Heart left ventricle (tissue), 16 donors: ENCODE measurements at regions not wholly inside any gene's neighbourhood (a gene's known extent, or its start where the extent isn't known, plus 50 kb on each side); places are given as distances from the start of the nearest gene placed in this dataset.

Experiments used
- ATAC-seq, 4 donors: fragments of 200-7000 bp; cut with Tn5 transposase; one replicate each; pipeline ENCODE4 v1.9.1; 2020 to 2022; ENCODE audit warnings: moderate library complexity in 4 of 4, mild to moderate bottlenecking in 3 of 4, moderate number of reproducible peaks in 1 of 4
- DNase-seq, 5 donors: peaks; one replicate each; pipeline ENCODE4 v3.0.0-alpha.2; 2020
- H3K27ac ChIP-seq, 12 donors: fragments of 200-600 bp; sonication (generic) in 4 of 12; one replicate each; pipeline versions ENCODE4 v1.5.0 to v1.8.0; 2016 to 2022; ENCODE audit warnings: mild to moderate bottlenecking in 2 of 12
- H3K27me3 ChIP-seq, 9 donors: fragments of 200-600 bp; sonication (generic) in 2 of 9; one replicate each; pipeline versions ENCODE4 v1.5.1 to v1.8.0; 2016 to 2022; ENCODE audit warnings: mild to moderate bottlenecking in 3 of 9
- H3K36me3 ChIP-seq, 9 donors: fragments of 200-600 bp; sonication (generic) in 2 of 9; one replicate each; pipeline versions ENCODE4 v1.5.0 to v1.8.0; 2018 to 2022; ENCODE audit warnings: mild to moderate bottlenecking in 2 of 9
- H3K4me1 ChIP-seq, 12 donors: fragments of 200-600 bp; sonication (generic) in 4 of 12; one replicate each; pipeline versions ENCODE4 v1.5.0 to v1.8.0; 2016 to 2022; ENCODE audit warnings: mild to moderate bottlenecking in 3 of 12
- H3K4me3 ChIP-seq, 12 donors: fragments of 200-600 bp; sonication (generic) in 4 of 12; one replicate each; pipeline versions ENCODE4 v1.5.0 to v1.8.0; 2017 to 2022; ENCODE audit warnings: mild to moderate bottlenecking in 9 of 12, moderate library complexity in 4 of 12
- H3K9me3 ChIP-seq, 12 donors: fragments of 200-600 bp; sonication (generic) in 4 of 12; one replicate each; pipeline versions ENCODE4 v1.5.0 to v1.8.0; 2016 to 2022; ENCODE audit warnings: mild to moderate bottlenecking in 1 of 12
- POLR2A ChIP-seq, 2 donors: fragments of 450-650 bp; IDR thresholded peaks; one replicate each; pipeline ENCODE4 v1.6.1; 2017; ENCODE audit warnings: antibody characterized with exemption in 2 of 2, mild to moderate bottlenecking in 2 of 2, moderate library complexity in 2 of 2
- WGBS, 4 donors: extraction: QIAGEN DNeasy Blood & Tissue Kit in 2 of 4; methylation state at CpG; one replicate each; pipeline versions ENCODE4 v1.1.5 to v1.1.7; 2013 to 2018; 5-methylcytosine and 5-hydroxymethylcytosine counted together
- intact Hi-C, 10 donors: fragments of 100-400 bp; cut with DNase I; formaldehyde crosslinking; loops; one replicate each; pipeline versions ENCODE4 v1.11.1 to v1.14.2; 2022
- TF ChIP-seq, protein P1 (sequence below), 12 donors: fragments of 200-600 bp; sonication (generic) in 4 of 12; IDR thresholded peaks; one replicate each; pipeline versions ENCODE4 v1.5.0 to v1.8.0; 2018 to 2022; ENCODE audit warnings: antibody characterized with exemption in 12 of 12, mild to moderate bottlenecking in 5 of 12
- donor health status: ischemic (EF 13 %, LVEDD 7.1; RV severe dilation, severe dysfunction).
- donor health status: healthy with polysubstance abuse.
- donor health status: DM: no; HTN: yes; CAD: no.
- donor health status: DM: no; HTN: no; CAD: no.
- donor health status: ischemic (EF 25% LVEDD 6.9; RV normal size, moderate dysfunction).
- donor health status: ischemic (EF 25% LVEDD 5.7; RV mildly dilated, moderate dysfunction).
- donor health status: healthy.
- donor health status: DM: yes; HTN: yes; CAD: no.
- donor health status: ischemic (EF 35%, LVEDD 5.7; RV mildly dilated, moderate dysfunction).
- donor health status: nonischemic (EF 11% LVEDD 7.7; RV severe dilation, severe dysfunction).
- donor health status: DM: yes; HTN: yes; CAD: no.
- donor health status: PGD.
- donor health status: ischemic (EF 29% LVEDD 5.4; RV normal size, mild dysfunction).
- donor health status: nonischemic (EF 23%, LVEDD 6.1; RV moderate dilation, normal function).

GRCh38 chr7:39824456-39825200 is 125.4 kb upstream of the CDK13 start:
- no peak overlapping the region for H3K4me3 ChIP-seq
- ATAC-seq: no peak
- intact Hi-C loops: loop anchor here in 1 of 10 donors (5.0 to 10.0 kb wide), 2 partner anchors 70 to 242 kb away; no protein-coding TSS in a partner anchor
- whole genome bisulfite sequencing, 4 donors: 71 to 84% (median 81%) methylated on average over 2 of the region's 2 CpGs
- TF ChIP-seq POLR2A (IDR thresholded peaks at IDR 0.05): no peak
- TF ChIP-seq, protein P1, sequence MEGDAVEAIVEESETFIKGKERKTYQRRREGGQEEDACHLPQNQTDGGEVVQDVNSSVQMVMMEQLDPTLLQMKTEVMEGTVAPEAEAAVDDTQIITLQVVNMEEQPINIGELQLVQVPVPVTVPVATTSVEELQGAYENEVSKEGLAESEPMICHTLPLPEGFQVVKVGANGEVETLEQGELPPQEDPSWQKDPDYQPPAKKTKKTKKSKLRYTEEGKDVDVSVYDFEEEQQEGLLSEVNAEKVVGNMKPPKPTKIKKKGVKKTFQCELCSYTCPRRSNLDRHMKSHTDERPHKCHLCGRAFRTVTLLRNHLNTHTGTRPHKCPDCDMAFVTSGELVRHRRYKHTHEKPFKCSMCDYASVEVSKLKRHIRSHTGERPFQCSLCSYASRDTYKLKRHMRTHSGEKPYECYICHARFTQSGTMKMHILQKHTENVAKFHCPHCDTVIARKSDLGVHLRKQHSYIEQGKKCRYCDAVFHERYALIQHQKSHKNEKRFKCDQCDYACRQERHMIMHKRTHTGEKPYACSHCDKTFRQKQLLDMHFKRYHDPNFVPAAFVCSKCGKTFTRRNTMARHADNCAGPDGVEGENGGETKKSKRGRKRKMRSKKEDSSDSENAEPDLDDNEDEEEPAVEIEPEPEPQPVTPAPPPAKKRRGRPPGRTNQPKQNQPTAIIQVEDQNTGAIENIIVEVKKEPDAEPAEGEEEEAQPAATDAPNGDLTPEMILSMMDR (IDR thresholded peaks at IDR 0.05): no peak
- no peaks in the 10 kb centered on the region for H3K36me3 ChIP-seq
- no peak overlapping the region for H3K27ac ChIP-seq
- peaks cover 0 to 10% (median 0%) of the 10 kb centered on the region in 9 donors for H3K27me3 ChIP-seq
- H3K9me3 ChIP-seq: no peaks in the 10 kb centered on the region
- H3K4me1 ChIP-seq: no peaks in the 10 kb centered on the region
- no peak for DNase-seq

GRCh38 chr7:39825401-39825980 is 124.6 kb upstream of the CDK13 start:
- no peak for DNase-seq
- Histone ChIP-seq H3K27ac (no peak overlapping the region), H3K9me3 (no peaks in the 10 kb centered on the region), H3K36me3 (no peaks in the 10 kb centered on the region), H3K27me3 (peaks cover 0 to 10% (median 0%) of the 10 kb centered on the region in 9 donors), H3K4me3 (no peak overlapping the region), H3K4me1 (no peaks in the 10 kb centered on the region)
- intact Hi-C loops: loop anchor here in 1 of 10 donors (5.0 to 10.0 kb wide), 2 partner anchors 71 to 243 kb away; no protein-coding TSS in a partner anchor
- 74 to 82% (median 75%) methylated on average over 6 of the region's 6 CpGs for WGBS, 4 donors
- TF ChIP-seq, protein P1 (IDR thresholded peaks at IDR 0.05): no peak
- no peak for TF ChIP-seq POLR2A (IDR thresholded peaks at IDR 0.05)
- no peak for ATAC-seq

DNA sequence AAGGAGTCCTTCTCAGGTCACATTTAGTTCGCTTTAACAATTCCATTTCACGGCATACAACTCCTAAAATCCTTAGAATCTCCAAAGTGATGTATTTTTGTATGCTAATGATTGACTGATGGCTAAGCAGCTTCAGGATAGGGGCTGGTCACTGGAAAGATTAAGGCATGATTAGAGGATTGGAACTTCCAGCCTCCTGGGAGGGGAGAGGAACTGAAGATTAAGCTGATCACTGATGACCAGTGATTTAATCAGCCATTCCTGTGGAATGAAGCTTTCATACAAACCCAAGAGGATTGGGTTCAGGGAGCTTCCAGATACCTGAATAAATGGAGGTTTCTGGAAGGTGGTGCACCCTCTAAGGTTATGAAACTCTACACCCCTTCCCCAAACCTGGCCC is 123.9 kb upstream of the CDK13 start:
- H3K4me1 ChIP-seq: no peaks in the 10 kb centered on the region
- ATAC-seq: no peak
- DNase-seq: no peak
- H3K9me3 ChIP-seq: no peaks in the 10 kb centered on the region
- intact Hi-C loops: loop anchor here in 1 of 10 donors (5.0 to 10.0 kb wide), 2 partner anchors 71 to 244 kb away; no protein-coding TSS in a partner anchor
- H3K27me3 ChIP-seq: peaks cover 0 to 16% (median 3%) of the 10 kb centered on the region in 9 donors
- no peaks in the 10 kb centered on the region for H3K36me3 ChIP-seq
- no peak overlapping the region for H3K4me3 ChIP-seq
- WGBS, 4 donors: 46 to 100% (median 58%) methylated on average over 2 of the region's 2 CpGs
- no peak for TF ChIP-seq POLR2A (IDR thresholded peaks at IDR 0.05)
- TF ChIP-seq, protein P1 (IDR thresholded peaks at IDR 0.05): no peak
- H3K27ac ChIP-seq: no peak overlapping the region

DNA sequence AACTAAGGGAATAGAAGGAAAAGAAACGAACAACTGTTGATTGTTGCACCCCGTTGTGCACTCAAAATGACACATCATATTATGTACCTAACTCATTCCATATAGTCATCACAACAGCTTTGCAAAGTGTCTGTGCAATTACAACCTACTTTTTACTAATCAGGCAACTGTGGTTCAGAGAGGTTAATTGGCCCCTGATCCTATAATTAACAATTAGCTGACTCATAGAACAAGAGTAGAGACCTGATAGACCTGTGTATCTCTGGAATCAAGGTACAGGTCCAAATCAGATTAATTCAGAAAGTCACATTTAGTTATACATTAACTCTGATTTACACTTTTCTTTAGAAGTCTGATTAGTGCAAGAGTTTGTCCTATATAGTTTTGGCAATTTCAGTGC is 122.5 kb upstream of the CDK13 start:
- H3K36me3 ChIP-seq: no peaks in the 10 kb centered on the region
- TF ChIP-seq, protein P1 (IDR thresholded peaks at IDR 0.05): no peak
- no peak for TF ChIP-seq POLR2A (IDR thresholded peaks at IDR 0.05)
- DNase-seq (no peak), ATAC-seq (no peak)
- no peak overlapping the region for H3K4me3 ChIP-seq
- peaks cover 0 to 28% (median 6%) of the 10 kb centered on the region in 9 donors for H3K27me3 ChIP-seq
- no peaks in the 10 kb centered on the region for H3K9me3 ChIP-seq
- no peak overlapping the region for H3K27ac ChIP-seq
- intact Hi-C loops: loop anchor here in 1 of 10 donors (5.0 to 10.0 kb wide), 2 partner anchors 73 to 245 kb away; no protein-coding TSS in a partner anchor
- H3K4me1 ChIP-seq: peaks cover 0 to under 1% (median 0%) of the 10 kb centered on the region in 12 donors
- WGBS, 4 donors: 91 to 95% (median 92%) methylated on average over 2 of the region's 2 CpGs
